NCI-H1417 (cell line): ENCODE measurements at regions not wholly inside any gene's neighbourhood (a gene's known extent, or its start where the extent isn't known, plus 50 kb on each side); places are given as distances from the start of the nearest gene placed in this dataset.

Source experiments
- DNase-seq, 3 experiments: peaks; one replicate each; lab custom pipeline; 2025; lab: John Stamatoyannopoulos, UW

- DNase-seq, result peak in 2 of 3 experiments; percentile 43 to 70
Measured at GRCh38 chr18:24672165-24672941, 211.9 kb downstream of the HRH4 start.

- no peak for DNase-seq
Measured at GRCh38 chr18:24674200-24674599, 213.8 kb downstream of the HRH4 start.

GRCh38 chr18:24674605-24675004 is 214.2 kb downstream of the HRH4 start:
- DNase-seq, result no peak

GRCh38 chr18:24677011-24677410 is 216.6 kb downstream of the HRH4 start:
- no peak for DNase-seq

- DNase-seq, result no peak
Measured at GRCh38 chr18:24678107-24678506, 217.7 kb downstream of the HRH4 start.

- no peak for DNase-seq
Measured at GRCh38 chr18:24678626-24679025, 218.2 kb downstream of the HRH4 start.

- DNase-seq, result no peak
Measured at GRCh38 chr18:24679062-24679461, 218.6 kb downstream of the HRH4 start.

- DNase-seq, result no peak
Measured at GRCh38 chr18:24683925-24684324, 223.5 kb downstream of the HRH4 start.

GRCh38 chr18:24685254-24685959 is 225.0 kb downstream of the HRH4 start:
- no peak for DNase-seq

- DNase-seq, result peak in 1 of 3 experiments; percentile 17
Measured at GRCh38 chr18:24695168-24695567, 234.7 kb downstream of the HRH4 start.

- peak in 1 of 3 experiments; percentile 29 for DNase-seq
Measured at GRCh38 chr18:24702001-24702515, 241.6 kb downstream of the HRH4 start.

GRCh38 chr18:24703316-24703715 is 242.9 kb downstream of the HRH4 start:
- DNase-seq, result no peak

- DNase-seq, result no peak
Measured at GRCh38 chr18:24704946-24705630, 244.7 kb downstream of the HRH4 start.

GRCh38 chr18:24710474-24710873 is 250.0 kb downstream of the HRH4 start:
- DNase-seq, result no peak

- no peak for DNase-seq
Measured at GRCh38 chr18:24719791-24720190, 259.4 kb downstream of the HRH4 start.

GRCh38 chr18:24721388-24721787 is 261.0 kb downstream of the HRH4 start:
- no peak for DNase-seq

- DNase-seq, result no peak
Measured at GRCh38 chr18:24725644-24726415, 265.4 kb downstream of the HRH4 start.

- peak; percentile 64 to 93 (median 73) for DNase-seq
Measured at GRCh38 chr18:24726727-24727492, 266.5 kb downstream of the HRH4 start.

GRCh38 chr18:24727685-24728084 is 267.2 kb downstream of the HRH4 start:
- no peak for DNase-seq

GRCh38 chr18:24731158-24731557 is 270.7 kb downstream of the HRH4 start:
- DNase-seq, result no peak

GRCh38 chr18:24731981-24732380 is 271.5 kb downstream of the HRH4 start:
- DNase-seq, result no peak
